ENCODE measurements at regions not wholly inside any gene's neighbourhood (a gene's known extent, or its start where the extent isn't known, plus 50 kb on each side); places are given as distances from the start of the nearest gene placed in this dataset.

DNA sequence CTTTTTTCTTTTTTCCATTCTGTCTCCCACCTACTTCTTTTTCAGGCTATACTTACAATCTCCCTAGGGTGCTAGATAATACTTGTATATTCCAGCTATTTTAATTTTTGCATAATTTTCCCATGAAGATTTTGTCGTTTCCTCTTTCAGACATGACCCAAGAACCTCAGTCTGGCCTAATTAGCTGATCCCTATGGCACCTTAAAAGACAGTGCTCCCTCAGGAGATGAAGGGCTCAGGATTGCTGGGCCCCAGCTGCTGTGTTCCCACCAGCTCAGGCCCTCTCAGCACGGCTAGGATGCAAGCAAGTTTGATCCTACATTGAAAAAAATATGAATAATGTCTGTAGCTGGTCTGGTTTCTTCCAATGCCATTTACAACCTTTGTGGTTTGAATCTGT is 55.0 kb upstream of the RGS5 start:
- TF ChIP-seq, protein P1, sequence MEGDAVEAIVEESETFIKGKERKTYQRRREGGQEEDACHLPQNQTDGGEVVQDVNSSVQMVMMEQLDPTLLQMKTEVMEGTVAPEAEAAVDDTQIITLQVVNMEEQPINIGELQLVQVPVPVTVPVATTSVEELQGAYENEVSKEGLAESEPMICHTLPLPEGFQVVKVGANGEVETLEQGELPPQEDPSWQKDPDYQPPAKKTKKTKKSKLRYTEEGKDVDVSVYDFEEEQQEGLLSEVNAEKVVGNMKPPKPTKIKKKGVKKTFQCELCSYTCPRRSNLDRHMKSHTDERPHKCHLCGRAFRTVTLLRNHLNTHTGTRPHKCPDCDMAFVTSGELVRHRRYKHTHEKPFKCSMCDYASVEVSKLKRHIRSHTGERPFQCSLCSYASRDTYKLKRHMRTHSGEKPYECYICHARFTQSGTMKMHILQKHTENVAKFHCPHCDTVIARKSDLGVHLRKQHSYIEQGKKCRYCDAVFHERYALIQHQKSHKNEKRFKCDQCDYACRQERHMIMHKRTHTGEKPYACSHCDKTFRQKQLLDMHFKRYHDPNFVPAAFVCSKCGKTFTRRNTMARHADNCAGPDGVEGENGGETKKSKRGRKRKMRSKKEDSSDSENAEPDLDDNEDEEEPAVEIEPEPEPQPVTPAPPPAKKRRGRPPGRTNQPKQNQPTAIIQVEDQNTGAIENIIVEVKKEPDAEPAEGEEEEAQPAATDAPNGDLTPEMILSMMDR (IDR thresholded peaks at IDR 0.05; ENCODE audit: unreplicated experiment in 3 of 3) = no peak
- H3K36me3 Mint-ChIP-seq (ENCODE audit: low read depth) = no peaks in the 10 kb centered on the region
- H3K27me3 Mint-ChIP-seq (ENCODE audit: low read depth) = no peaks in the 10 kb centered on the region
- H3K9me3 Mint-ChIP-seq = no peaks in the 10 kb centered on the region
- no peak overlapping the region for H3K27ac Mint-ChIP-seq
- no peak overlapping the region for H3K4me3 Mint-ChIP-seq
- H3K4me1 Mint-ChIP-seq = no peaks in the 10 kb centered on the region

GRCh38 chr1:163258181-163258580 is 55.5 kb upstream of the RGS5 start:
- Mint-ChIP-seq H3K9me3 (no peaks in the 10 kb centered on the region), H3K27ac (no peak overlapping the region), H3K36me3 (ENCODE audit: low read depth) (no peaks in the 10 kb centered on the region), H3K4me3 (no peak overlapping the region), H3K27me3 (ENCODE audit: low read depth) (no peaks in the 10 kb centered on the region), H3K4me1 (no peaks in the 10 kb centered on the region)
- TF ChIP-seq, protein P1 (IDR thresholded peaks at IDR 0.05; ENCODE audit: unreplicated experiment in 3 of 3) = no peak

- no peaks in the 10 kb centered on the region for H3K4me1 Mint-ChIP-seq
- no peak overlapping the region for H3K27ac Mint-ChIP-seq
- H3K4me3 Mint-ChIP-seq = no peak overlapping the region
- TF ChIP-seq, protein P1 (IDR thresholded peaks at IDR 0.05; ENCODE audit: unreplicated experiment in 3 of 3) = no peak
- no peaks in the 10 kb centered on the region for H3K27me3 Mint-ChIP-seq (ENCODE audit: low read depth)
- no peaks in the 10 kb centered on the region for H3K9me3 Mint-ChIP-seq
- no peaks in the 10 kb centered on the region for H3K36me3 Mint-ChIP-seq (ENCODE audit: low read depth)
Measured at GRCh38 chr1:163263818-163264655, 57.7 kb upstream of the NUF2 start.

DNA sequence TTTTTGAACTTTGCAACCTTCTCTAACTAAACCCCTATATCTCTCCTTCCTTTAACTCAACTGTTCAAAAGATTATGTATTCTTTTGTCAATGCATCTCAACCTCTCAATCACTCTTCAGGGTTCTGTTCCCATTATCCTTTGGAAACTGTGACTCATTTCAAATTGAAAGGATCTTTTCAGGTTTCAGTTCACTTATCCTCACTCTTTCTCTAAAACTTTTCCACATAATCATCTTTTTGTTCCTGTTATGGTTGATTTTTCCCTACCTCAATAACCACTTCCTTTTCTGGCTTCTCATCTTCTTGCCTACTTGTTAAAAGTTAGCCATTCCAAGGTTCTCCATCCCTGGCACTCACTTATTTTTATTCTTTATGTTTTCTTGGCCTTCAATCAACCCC is 56.2 kb upstream of the NUF2 start:
- H3K9me3 Mint-ChIP-seq = no peaks in the 10 kb centered on the region
- H3K4me3 Mint-ChIP-seq = no peak overlapping the region
- H3K27ac Mint-ChIP-seq = no peak overlapping the region
- H3K4me1 Mint-ChIP-seq = no peaks in the 10 kb centered on the region
- no peaks in the 10 kb centered on the region for H3K36me3 Mint-ChIP-seq (ENCODE audit: low read depth)
- H3K27me3 Mint-ChIP-seq (ENCODE audit: low read depth) = no peaks in the 10 kb centered on the region
- TF ChIP-seq, protein P1 (IDR thresholded peaks at IDR 0.05; ENCODE audit: unreplicated experiment in 3 of 3) = no peak

DNA sequence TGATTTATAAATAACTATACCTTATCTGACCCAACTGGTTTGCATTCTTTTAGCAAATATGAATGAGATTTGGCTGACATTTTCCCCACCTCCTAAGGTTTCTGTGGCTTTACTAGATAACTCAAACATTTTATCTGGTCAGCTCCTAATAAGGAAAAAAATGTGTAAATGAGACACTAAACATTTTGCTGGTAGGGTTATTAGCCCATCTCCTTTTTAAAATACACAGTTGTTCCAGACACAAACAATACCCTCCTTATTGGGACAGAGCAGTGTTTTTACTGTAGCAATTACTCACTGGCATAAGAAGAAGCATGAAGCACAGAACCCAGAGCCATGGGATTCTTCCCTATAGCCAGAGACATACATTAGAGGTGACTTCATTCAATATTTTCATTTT is 53.8 kb upstream of the NUF2 start:
- H3K36me3 Mint-ChIP-seq (ENCODE audit: low read depth) = no peaks in the 10 kb centered on the region
- no peaks in the 10 kb centered on the region for H3K27me3 Mint-ChIP-seq (ENCODE audit: low read depth)
- TF ChIP-seq, protein P1 (IDR thresholded peaks at IDR 0.05; ENCODE audit: unreplicated experiment in 3 of 3) = no peak

GRCh38 chr1:163271535-163271934 is 50.2 kb upstream of the NUF2 start:
- Mint-ChIP-seq H3K4me1 (no peaks in the 10 kb centered on the region), H3K9me3 (peaks cover 5% of the 10 kb centered on the region), H3K27ac (peak overlapping the region in 1 of 3 experiments; percentile 1), H3K36me3 (ENCODE audit: low read depth) (peaks cover 12% of the 10 kb centered on the region), H3K27me3 (ENCODE audit: low read depth) (no peaks in the 10 kb centered on the region), H3K4me3 (no peak overlapping the region)
- TF ChIP-seq, protein P1 (IDR thresholded peaks at IDR 0.05; ENCODE audit: unreplicated experiment in 3 of 3) = no peak

More for the DNA sequence above, 53.8 kb upstream of the NUF2 start:
- Mint-ChIP-seq H3K4me3 (no peak overlapping the region), H3K4me1 (no peaks in the 10 kb centered on the region), H3K9me3 (no peaks in the 10 kb centered on the region), H3K27ac (no peak overlapping the region)

All from nephron (organoid).